ENCODE measurements at regions not wholly inside any gene's neighbourhood (a gene's known extent, or its start where the extent isn't known, plus 50 kb on each side); places are given as distances from the start of the nearest gene placed in this dataset.

DNA sequence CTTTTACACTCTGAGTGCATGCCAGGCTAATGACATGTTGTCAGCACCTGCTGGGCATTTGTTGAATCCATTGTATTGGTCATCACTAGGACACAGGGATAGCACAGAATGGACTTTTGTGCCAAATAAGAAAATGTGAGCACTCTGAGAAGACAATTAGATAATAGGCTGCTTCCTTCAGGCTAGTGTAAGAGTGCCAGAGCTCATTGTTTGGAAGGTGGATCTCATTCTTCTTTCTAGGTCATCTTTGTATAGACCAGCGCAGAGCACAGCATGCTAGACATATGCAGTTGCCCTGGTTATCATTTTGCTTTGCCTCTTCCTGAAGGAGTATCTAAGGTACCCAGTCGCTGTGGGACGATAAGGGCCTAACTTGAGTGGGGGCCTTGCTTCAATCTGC, 493.4 kb upstream of the COX7C start:
- TF ChIP-seq, protein P1, sequence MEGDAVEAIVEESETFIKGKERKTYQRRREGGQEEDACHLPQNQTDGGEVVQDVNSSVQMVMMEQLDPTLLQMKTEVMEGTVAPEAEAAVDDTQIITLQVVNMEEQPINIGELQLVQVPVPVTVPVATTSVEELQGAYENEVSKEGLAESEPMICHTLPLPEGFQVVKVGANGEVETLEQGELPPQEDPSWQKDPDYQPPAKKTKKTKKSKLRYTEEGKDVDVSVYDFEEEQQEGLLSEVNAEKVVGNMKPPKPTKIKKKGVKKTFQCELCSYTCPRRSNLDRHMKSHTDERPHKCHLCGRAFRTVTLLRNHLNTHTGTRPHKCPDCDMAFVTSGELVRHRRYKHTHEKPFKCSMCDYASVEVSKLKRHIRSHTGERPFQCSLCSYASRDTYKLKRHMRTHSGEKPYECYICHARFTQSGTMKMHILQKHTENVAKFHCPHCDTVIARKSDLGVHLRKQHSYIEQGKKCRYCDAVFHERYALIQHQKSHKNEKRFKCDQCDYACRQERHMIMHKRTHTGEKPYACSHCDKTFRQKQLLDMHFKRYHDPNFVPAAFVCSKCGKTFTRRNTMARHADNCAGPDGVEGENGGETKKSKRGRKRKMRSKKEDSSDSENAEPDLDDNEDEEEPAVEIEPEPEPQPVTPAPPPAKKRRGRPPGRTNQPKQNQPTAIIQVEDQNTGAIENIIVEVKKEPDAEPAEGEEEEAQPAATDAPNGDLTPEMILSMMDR (conservative IDR thresholded peaks at IDR 0.05; ENCODE audit: low read depth, low read length), result no peak
- no peak for TF ChIP-seq EZH2 (IDR thresholded peaks at IDR 0.05; ENCODE audit: borderline replicate concordance, low read depth, low read length, poor library complexity, severe bottlenecking)

Measured in A673 (cell line).